Fibroblast of lung (primary cell): ENCODE measurements at regions not wholly inside any gene's neighbourhood (a gene's known extent, or its start where the extent isn't known, plus 50 kb on each side); places are given as distances from the start of the nearest gene placed in this dataset.

Experiments used
- EZH2 ChIP-seq: IDR thresholded peaks from 2 replicates; pipeline ENCODE4 v1.5.1; 2012; ENCODE audit warnings: low read length, control low read depth, mild to moderate bottlenecking; ENCODE audit errors: missing control alignments
- TF ChIP-seq, protein P1 (sequence below), 2 donors: IDR thresholded peaks in 1 of 2; conservative IDR thresholded peaks in 1 of 2; 1 replicate in 1 of 2; 2 replicates in 1 of 2; pipeline ENCODE4 v1.5.1; 2011 to 2012; ENCODE audit warnings: low read length in 2 of 2, control low read depth in 1 of 2, inconsistent platforms in 1 of 2, low read depth in 1 of 2, mild to moderate bottlenecking in 1 of 2

DNA sequence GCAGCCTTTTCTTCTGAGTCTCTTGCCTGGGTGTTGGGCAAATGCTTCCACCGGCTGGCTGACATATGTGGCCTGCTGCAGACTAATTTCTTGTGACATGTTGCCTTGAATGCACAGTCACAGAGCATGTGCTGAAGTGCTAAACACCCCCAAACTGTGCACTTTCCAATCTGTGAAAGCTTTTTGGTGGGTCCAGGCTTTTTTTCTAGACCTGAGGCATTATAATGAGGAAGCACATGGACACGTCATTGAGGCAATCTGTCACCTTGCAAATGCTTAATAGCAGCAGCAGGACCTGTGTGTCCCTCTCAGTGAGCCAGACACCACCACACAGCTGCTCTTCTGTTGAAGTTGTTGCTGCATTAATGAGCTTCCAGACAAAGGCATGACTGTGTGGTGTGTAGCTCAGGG lies 274.7 kb downstream of the ELAVL2 start:
- TF ChIP-seq, protein P1, sequence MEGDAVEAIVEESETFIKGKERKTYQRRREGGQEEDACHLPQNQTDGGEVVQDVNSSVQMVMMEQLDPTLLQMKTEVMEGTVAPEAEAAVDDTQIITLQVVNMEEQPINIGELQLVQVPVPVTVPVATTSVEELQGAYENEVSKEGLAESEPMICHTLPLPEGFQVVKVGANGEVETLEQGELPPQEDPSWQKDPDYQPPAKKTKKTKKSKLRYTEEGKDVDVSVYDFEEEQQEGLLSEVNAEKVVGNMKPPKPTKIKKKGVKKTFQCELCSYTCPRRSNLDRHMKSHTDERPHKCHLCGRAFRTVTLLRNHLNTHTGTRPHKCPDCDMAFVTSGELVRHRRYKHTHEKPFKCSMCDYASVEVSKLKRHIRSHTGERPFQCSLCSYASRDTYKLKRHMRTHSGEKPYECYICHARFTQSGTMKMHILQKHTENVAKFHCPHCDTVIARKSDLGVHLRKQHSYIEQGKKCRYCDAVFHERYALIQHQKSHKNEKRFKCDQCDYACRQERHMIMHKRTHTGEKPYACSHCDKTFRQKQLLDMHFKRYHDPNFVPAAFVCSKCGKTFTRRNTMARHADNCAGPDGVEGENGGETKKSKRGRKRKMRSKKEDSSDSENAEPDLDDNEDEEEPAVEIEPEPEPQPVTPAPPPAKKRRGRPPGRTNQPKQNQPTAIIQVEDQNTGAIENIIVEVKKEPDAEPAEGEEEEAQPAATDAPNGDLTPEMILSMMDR (conservative IDR thresholded peaks at IDR 0.05 in 1 of 2, IDR thresholded peaks at IDR 0.05 in 1 of 2; ENCODE audit: low read depth in 1 of 2, low read length in 2 of 2): no peak
- no peak for TF ChIP-seq EZH2
